AG09319 (cell line): ENCODE measurements at regions not wholly inside any gene's neighbourhood (a gene's known extent, or its start where the extent isn't known, plus 50 kb on each side); places are given as distances from the start of the nearest gene placed in this dataset.

Experiments
- DNase-seq: peaks from one replicate; pipeline ENCODE4 v3.0.0-alpha.2; 2010; ENCODE audit warnings: low read depth; ENCODE audit errors: extremely low read depth
- TF ChIP-seq, protein P1 (sequence below): IDR thresholded peaks from 2 replicates; pipeline ENCODE4 v1.5.1; 2011; ENCODE audit warnings: low read depth, mild to moderate bottlenecking, inconsistent platforms, low read length, moderate library complexity

DNA sequence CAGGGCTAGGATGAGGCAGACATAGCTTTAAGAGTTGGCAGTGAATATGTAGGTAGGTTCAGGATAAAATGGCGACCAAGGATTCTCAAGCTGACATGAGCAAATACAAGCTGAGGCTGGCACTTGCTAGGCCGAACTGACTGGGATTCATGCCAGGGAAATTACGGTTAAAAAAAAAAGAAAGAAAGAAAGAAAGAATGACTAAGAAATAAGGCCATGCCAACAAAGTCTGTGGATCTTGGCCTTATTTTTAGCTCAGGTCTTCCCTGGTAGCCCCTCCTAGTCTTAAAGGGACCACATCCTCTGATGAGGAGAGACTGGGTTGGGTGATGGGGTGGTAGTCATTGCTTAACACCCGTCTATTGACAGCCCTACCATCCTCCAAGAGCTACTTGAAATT is 64.4 kb upstream of the KLHL13 start:
- TF ChIP-seq, protein P1, sequence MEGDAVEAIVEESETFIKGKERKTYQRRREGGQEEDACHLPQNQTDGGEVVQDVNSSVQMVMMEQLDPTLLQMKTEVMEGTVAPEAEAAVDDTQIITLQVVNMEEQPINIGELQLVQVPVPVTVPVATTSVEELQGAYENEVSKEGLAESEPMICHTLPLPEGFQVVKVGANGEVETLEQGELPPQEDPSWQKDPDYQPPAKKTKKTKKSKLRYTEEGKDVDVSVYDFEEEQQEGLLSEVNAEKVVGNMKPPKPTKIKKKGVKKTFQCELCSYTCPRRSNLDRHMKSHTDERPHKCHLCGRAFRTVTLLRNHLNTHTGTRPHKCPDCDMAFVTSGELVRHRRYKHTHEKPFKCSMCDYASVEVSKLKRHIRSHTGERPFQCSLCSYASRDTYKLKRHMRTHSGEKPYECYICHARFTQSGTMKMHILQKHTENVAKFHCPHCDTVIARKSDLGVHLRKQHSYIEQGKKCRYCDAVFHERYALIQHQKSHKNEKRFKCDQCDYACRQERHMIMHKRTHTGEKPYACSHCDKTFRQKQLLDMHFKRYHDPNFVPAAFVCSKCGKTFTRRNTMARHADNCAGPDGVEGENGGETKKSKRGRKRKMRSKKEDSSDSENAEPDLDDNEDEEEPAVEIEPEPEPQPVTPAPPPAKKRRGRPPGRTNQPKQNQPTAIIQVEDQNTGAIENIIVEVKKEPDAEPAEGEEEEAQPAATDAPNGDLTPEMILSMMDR, result no peak
- DNase-seq, result peak; percentile 8

- TF ChIP-seq, protein P1, result no peak
- DNase-seq, result no peak
Observed at GRCh38 chrX:118182025-118182424, 65.4 kb upstream of the KLHL13 start.

DNA sequence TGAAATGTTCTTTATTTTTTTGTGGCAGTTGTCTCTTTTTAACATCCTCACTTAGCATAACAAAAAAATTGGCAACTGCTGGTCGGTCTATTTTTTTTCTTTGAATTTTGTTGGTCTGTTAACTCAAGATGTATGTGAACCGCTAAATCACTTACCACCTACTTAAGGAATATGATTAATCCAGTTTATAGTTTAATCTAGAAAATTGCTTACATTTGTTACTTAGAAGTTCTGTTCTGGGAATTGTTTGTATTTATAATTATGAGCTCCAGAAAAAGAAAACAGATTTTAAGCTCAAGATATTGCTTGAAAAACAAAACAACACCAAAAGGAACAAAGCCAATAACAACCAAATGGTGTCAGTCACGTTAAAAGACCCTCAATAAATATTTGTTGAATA is 66.1 kb upstream of the KLHL13 start:
- TF ChIP-seq, protein P1, result no peak
- DNase-seq, result no peak

DNA sequence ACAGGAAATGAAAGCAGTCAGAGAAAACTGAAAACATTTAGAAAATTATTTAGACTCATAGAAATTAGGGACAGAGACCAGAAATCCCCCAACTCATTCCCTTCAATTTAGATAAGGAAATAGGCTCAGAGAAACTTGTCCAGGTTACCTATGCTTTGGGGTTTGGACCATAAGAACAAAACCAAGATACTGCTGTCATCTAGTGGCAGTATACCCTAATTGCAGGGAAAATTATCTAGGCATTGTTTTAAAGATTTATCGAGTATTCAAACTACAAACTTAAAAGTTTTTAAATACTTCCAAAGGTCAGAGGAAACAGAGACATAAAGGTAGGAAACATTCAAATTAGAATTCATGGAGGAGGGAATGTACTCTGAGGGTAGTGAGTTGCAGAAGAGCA is 67.0 kb upstream of the KLHL13 start:
- DNase-seq, result no peak
- TF ChIP-seq, protein P1, result no peak

DNA sequence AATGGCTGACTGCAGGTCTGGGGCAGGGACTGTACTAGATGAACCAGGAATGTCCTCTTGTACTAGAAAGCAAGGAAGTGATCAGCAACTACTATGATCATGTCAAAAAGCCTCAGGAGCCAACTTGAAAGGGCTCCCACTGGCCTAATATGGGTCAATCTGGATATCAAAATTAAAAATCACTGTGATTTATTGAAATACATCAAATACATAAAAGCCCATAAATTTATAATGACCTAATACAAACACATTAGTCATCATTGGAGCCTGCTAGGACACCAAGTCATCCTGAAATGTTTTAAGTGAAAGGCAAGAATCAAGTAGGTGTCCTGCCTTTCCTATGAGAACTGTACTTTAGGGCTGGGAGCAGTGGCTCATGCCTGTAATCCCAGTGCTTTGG is 70.5 kb upstream of the KLHL13 start:
- no peak for DNase-seq
- TF ChIP-seq, protein P1, result no peak

- DNase-seq, result no peak
Observed at GRCh38 chrX:118189000-118189399, 72.4 kb upstream of the KLHL13 start.

DNA sequence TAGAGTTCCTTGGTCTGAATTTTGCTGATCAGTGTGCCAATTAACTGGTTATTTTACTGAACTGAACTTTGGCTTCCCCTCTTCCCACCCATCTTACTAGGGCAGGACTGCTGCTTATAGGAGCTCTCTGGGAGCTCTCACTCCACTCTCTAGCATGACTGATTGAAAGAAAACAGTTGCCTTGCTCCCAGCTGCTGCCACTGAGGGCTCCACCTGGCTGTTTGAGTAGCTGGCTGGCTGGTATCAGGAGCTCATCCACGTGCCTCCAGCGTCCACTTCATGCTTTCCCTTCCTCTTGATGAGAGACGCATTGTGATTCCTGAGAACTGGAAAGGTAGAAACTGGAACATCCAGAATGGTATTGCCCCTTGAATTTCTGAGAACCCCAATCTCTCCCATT is 73.0 kb upstream of the KLHL13 start:
- TF ChIP-seq, protein P1, result no peak
- no peak for DNase-seq

More at GRCh38 chrX:118189000-118189399, 72.4 kb upstream of the KLHL13 start:
- TF ChIP-seq, protein P1, result no peak
